HG03378 (cell line): ENCODE measurements at regions not wholly inside any gene's neighbourhood (a gene's known extent, or its start where the extent isn't known, plus 50 kb on each side); places are given as distances from the start of the nearest gene placed in this dataset.

Experiments
- ATAC-seq: cut with Tn5 transposase; IDR thresholded peaks from one replicate; pipeline ENCODE4 v1.9.1; 2021; ENCODE audit warnings: mild to moderate bottlenecking, moderate library complexity; ENCODE audit not compliant: unreplicated experiment

- ATAC-seq, result no peak
Observed at GRCh38 chr22:49426618-49427266, 400.9 kb downstream of the BRD1 start.

DNA sequence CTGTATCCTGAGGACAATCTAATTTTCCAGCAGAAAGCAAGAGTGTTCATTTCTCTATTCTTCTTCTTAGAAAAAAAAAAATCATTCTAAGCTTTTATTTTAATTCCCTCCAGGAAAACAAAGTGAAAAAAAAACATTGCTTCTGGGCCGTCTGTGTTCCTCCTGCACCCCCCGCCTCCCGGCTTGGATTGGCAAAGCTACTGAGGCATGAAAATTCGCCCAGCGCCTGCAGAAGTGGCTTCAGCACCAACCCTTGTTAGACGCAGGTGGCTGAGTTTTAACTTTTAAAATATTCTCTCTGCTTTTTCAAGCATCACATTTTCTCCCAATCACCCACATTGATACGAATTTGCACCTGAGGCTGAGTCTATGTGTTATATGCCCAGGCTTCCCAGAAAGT is 401.6 kb downstream of the BRD1 start:
- no peak for ATAC-seq

DNA sequence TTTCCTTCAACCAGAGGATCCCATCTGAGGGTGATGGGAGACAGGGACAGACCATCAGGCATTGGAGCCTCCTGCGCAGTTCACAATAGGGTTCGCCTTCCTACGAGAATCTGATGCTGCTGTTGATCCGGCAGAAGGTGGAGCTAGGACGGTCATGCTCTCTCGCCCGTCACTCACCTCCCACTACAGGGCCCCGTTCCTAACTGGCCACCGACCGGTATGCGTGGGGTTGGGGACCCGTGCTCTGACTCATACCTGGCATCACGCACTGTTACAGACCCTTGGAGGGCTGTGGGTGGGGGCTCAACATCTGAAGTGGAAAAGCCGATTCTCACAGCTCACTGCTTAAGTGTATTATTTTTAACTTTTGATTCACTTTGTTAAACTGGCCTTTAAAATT is 402.3 kb downstream of the BRD1 start:
- no peak for ATAC-seq

DNA sequence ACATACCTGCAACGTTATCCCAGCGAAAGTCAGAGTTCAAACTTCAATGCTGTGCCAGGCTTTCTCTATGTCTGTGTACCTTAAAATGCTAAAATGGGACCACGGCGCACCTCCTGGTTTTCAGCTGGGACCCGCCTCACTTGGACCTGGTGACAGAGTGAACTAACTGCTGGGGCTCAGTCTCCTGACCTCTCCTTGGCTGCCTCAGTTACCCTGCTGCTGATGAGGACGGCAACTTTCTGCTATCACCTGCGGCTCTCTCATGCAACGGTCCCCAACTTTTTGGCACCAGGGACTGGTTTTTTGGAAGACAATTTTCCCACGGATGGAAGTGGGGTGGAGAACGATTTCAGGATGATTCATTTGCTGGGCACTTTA is 402.8 kb downstream of the BRD1 start:
- ATAC-seq, result no peak

DNA sequence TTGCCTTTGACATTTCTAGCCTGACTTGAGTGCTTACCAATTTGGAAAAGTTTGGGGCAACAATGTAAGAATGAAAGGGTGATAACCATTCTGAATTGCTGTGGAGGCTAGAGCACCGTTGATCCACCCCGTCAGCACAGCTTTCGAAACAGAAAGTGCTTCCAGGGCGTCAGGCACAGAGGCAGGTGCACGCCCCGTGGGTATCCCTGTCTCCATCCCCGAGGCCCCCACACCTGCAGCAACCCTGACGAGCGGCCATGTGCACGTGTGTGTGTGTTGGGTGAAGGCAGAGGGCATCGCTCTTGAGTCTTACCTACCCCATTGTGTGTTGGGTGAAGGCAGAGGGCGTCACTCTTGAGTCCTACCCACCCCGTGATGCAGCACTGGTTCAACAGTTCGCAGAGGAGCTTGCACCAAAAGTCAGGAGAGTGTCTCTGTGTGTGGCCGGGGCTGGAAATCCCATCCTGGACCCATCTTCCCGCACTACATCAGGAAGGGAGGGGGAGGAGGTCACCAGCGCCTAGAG is 404.5 kb downstream of the BRD1 start:
- no peak for ATAC-seq

- no peak for ATAC-seq
Observed at GRCh38 chr22:49422701-49423100, 405.0 kb downstream of the BRD1 start.

GRCh38 chr22:49420651-49421050 is 407.0 kb downstream of the BRD1 start:
- ATAC-seq, result no peak

DNA sequence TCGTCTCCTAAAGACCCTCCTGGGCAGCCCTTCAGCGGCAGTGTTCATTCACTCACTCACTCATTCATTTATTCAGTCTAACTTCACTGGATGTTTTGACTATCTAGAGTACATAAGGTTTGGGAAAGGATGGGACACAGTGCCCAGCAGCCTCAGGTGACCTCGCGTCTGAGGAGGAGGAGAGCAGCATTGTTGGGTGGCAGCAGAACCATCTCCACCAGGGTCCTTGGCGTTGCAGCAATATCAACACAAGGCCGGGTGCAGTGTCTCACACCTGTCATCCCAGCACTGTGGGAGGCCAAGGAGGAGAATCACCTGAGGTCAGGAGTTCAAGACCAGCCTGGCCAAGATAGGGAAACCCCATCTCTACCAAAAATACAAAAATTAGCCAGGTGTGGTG is 408.0 kb downstream of the BRD1 start:
- no peak for ATAC-seq

GRCh38 chr22:49418943-49419342 is 408.7 kb downstream of the BRD1 start:
- no peak for ATAC-seq

DNA sequence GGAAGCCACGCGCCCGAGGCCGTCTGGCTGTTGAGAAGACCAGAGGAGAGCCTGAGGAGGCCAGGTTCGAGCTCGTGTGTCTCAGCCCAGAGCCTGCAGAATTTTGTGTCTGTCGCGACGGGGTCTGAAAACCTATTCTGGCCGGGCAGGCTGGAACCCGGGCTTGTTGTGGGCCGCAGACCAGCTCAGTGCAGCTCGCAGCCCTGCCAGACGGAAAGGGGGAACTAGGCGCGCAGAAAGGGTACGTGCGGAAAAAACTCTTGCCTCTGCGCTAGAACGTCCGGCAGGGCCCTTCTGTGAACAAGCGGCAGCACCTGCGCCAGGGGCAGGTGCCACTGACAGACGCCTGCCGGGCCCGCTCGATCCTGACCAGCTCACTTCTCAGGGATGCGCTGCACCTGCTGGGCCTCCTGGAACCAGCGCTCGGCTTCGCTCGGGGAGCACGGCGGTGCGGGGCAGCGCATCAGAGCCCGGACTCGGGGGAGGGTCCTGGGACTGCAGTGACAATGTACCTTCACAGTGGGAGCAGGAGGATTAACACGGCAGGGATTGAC is 409.3 kb downstream of the BRD1 start:
- no peak for ATAC-seq

- ATAC-seq, result no peak
Observed at GRCh38 chr22:49417833-49418232, 409.8 kb downstream of the BRD1 start.

DNA sequence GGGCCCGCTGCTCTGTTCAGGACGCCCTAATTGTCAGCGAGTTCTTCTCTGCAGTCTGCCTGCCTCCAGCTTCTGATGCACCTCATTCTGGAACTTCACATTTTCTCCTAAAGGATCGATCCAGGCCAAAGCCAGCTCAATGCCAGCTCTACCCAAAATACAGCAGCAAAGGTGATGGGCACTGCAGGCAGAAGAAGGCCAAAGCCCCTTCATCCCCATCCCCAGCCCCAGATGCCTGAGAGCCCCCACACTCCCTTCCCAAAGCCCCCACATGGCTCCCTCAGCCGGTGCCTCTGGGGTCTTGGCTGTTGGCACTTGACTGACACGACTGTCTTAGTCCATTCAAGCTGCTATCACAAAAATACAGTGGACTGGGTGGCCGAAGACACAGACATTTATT is 410.3 kb downstream of the BRD1 start:
- no peak for ATAC-seq

- ATAC-seq, result no peak
Observed at GRCh38 chr22:49415151-49415951, 412.3 kb downstream of the BRD1 start.

GRCh38 chr22:49413551-49413950 is 414.1 kb downstream of the BRD1 start:
- ATAC-seq, result no peak

DNA sequence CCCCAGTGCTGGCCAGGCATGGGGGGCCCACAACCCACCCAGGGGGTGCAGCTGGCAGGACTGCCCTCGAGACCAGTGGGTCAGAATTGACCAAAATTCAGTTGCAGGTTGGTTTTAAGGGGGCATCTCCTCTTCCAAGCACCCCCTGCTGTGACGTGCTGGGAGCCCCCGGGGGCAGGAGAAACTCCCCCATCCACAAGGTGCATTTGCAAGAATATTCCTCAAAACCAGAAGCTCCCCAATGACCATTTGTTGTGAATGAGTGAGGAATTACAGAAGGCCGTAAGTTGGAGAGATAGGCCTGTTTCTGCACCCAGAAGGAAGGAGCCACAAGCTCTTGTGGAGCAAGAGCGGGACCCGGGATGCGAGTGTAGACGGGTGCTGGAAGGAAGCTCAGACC is 414.5 kb downstream of the BRD1 start:
- ATAC-seq, result no peak

GRCh38 chr22:49412236-49412635 is 415.4 kb downstream of the BRD1 start:
- no peak for ATAC-seq

DNA sequence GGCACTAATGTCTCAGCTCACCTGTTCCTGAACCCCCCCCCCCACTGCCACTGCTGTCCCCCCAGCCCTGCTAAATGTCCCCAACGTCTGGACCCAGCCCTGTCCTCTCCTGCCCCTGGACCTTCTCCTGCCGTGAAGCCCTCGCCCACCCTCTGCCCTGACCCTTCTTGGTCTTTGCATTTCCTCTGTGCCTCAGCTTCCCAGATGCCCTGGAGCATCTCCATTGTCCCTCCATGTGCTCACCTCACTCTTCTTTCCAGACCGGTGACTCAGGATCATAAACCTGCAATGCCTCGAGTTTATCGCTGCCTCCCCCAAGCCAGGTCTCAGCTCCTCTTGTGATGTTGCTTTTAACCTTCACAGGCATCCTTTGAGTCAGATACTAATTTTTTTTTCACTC is 416.4 kb downstream of the BRD1 start:
- no peak for ATAC-seq

GRCh38 chr22:49408102-49408836 is 419.4 kb downstream of the BRD1 start:
- no peak for ATAC-seq

DNA sequence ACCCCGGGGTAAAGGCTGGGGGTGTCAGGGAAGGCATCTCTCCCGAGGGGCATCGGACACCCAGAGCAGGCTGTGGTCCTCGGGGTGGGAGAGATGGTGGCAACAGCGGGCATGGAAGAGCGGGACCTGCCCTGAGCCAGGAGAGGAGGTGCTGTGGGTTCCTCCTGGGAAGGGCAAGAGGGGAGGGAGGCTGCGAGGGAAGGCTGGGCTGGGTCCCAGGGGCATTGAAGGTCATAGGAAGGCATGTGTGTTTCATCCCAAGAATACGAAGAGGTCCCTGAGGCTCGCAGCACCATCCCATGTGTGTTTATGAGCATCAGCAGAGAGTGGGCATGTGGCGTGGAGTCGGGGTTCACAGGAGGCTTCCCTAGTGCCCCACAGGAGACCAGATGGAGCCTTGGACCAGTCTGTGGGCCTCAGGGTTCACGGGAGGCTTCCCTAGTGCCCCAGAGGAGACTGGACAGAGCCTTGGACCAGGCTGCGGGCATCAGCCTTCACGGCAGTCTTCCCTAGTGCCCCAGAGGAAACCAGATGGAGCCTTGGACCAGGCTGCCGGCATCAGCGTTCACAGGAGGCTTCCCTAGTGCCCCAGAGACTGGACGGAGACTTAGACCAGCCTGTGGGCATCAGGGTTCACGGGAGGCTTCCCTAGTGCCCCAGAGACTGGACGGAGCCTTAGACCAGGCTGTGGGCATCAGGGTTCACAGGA is 420.6 kb downstream of the BRD1 start:
- ATAC-seq, result no peak

DNA sequence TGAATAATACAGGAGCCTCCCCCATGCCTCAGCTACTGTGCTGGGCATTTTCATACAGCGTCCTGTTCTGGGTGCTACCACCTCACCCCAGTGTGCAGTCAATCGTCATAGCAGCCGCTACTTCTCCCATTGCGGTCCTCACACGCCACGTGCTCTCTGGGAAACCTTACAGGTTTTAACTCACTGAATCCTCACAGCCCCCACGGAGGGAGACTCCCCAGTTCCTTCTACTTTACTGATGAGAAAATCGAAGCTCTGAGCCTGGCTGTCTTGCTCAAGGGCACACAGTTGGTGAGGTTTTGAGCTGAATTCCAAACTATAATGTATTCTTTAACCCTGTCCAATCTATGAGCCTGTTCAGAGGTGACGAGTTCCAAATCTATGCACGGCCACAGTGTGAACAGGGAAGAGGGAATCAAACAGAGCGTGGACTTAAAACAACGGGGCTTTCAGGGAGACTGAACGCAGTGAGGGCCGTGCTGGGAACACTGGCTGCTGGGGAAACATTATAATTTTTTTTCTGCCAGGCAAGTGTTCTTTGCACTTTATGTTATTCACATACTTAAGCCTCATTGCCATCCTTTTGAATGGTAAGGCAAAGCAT is 421.5 kb downstream of the BRD1 start:
- ATAC-seq, result no peak
